HG03159 (cell line): ENCODE measurements at regions not wholly inside any gene's neighbourhood (a gene's known extent, or its start where the extent isn't known, plus 50 kb on each side); places are given as distances from the start of the nearest gene placed in this dataset.
"Not testable (repeated sequence)": the region's sequence is repeated elsewhere in the genome, so short reads cannot be mapped to it uniquely, and the experiment has no call there.

Experiments
- ATAC-seq: cut with Tn5 transposase; IDR thresholded peaks from one replicate; pipeline ENCODE4 v1.9.1; 2021; ENCODE audit warnings: mild to moderate bottlenecking, moderate library complexity; ENCODE audit not compliant: unreplicated experiment

GRCh38 chr12:54799966-54800365 is 54.4 kb upstream of the MUCL1 start:
- not testable (repeated sequence) for ATAC-seq

- no peak for ATAC-seq
Observed at GRCh38 chr12:54798651-54799050, 55.7 kb upstream of the MUCL1 start.

DNA sequence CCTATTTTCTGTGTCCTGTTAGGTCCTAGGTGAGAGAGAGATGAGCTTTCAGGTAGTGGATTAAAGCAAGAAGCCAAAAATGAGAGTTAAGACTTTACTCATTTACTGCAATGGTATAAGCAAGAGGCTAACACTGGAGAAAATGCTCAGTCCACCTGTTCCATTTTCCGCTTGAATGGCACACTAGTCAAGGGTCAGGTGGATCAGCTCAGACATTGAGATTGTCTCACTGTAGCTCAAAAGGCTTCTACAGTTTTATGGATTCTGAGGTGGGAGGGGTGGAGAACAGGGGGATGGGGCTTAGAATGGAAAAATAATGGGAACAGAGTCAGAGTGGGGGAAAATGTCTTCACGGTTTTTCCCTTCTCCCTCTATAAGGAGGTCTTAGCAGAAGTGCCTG is 57.3 kb upstream of the MUCL1 start:
- no peak for ATAC-seq

DNA sequence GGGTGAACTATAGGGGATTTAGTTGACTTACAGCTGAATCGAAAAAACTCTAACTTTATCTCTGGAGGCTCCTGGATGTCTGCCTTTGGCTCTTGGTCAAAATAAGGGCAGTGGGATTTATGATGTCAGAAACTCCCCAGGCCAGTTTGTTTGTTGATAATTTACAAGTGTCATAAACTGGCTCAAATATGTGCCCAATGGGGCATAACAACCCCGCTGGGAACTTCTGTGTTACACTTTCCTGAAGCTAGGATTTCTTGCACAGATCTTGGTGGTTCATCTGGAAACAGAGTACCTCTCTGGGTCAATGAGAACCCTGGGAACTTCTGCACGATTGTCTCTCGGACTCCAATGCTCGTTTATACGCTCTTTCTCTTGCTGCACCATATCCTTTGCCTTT is 58.7 kb upstream of the MUCL1 start:
- ATAC-seq: no peak

- no peak for ATAC-seq
Observed at GRCh38 chr12:54786081-54786480, 68.2 kb upstream of the MUCL1 start.

DNA sequence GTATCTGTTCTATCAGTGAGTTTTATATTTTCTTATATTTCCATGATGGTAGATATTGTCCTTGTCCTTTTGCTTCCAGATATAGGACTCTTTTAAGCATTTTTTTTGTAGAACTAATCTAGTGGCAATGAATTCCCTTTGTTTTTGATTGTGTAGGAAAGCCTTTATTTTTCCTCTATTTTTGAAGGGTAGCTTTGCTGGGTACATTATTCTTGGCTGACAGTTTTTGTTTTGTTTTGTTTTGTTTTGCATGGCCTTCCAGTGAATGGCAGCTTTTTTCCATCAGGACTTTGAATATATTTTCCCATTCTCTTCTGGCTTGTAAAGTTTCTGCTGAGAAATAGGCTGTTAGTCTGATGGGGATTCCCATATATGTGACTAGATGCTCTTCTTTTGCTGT is 70.2 kb upstream of the MUCL1 start:
- no peak for ATAC-seq

- not testable (repeated sequence) for ATAC-seq
Observed at GRCh38 chr12:54777031-54777430, 77.3 kb upstream of the MUCL1 start.

DNA sequence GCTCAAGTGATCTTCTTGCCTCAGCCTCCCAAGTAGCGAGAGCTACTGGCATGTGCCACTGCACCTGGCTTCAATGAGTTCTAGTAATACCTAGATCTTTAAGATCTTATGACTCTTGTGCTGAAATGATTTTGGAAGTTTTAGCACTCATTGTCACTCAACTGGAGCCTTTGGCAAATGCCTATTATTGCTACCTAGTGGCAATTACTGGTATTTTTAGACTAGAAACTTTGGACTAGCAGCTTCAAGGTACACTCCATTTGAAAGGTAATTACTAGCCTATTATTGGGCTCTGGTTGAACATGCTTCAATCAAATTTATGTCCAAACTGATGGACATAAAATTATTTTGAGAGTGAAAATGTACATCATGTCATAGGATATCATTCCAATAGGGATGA is 80.7 kb upstream of the MUCL1 start:
- ATAC-seq: no peak

GRCh38 chr12:54765652-54766051 is 88.7 kb upstream of the MUCL1 start:
- ATAC-seq: no peak

DNA sequence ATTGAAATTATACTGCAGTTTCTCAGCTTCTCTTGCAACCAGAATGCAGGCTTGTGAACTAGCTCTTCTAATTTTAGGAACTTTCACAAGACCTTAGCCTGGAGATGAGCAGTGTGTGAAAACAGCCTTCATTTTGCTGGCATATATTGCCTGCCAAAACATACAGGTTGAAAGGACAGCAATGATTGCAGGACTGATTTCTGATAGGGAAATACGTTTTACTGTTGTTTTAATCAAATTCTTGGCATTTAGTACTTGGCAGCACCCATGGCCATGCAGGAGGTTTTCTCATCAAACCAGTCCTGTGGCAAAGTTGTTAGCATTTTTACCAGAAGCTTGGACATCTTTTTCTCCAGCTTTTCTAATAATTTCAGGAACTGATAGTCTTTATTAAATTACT is 91.9 kb upstream of the MUCL1 start:
- ATAC-seq: no peak

DNA sequence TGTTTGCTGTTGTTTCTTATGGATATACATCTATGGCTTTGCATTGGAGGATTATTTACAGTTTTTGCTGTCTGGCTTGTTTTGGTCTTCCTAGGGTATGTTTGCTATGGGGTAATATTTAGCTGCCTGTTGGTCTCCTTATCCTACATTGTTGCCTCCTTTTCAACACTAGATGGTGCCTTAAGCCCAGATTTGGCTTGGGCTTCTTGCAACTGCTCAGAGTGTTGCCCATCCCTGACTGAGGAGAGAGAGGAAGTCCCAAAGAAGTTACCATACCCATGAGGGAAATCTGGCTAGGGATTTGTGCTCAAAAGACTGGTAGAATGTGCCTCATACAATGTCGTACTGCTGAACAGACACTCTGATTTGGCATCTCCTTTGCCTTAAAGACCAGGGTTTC is 94.6 kb upstream of the MUCL1 start:
- no peak for ATAC-seq

DNA sequence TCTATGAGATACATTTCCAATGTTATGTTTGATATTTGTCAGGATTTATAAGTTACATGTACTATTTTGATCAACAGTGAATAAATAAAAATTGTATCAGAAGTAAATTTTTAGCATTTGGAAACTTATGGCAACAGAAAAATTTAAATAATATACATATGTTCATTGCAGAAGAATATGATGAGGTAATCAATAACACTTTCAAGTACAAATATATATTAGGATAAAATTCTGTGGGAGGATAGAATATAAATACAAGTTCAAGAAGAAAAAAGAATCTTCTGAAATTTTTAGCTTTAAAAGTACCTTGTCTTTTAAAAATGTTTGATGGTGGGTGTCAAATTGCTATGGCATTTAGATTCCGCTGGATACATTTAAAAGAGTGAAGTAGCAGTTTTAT is 102.8 kb upstream of the MUCL1 start:
- ATAC-seq: no peak

GRCh38 chr12:54749191-54749818 is 101.1 kb upstream of the DCD start:
- ATAC-seq: peak; percentile 84

GRCh38 chr12:54744590-54744989 is 96.4 kb upstream of the DCD start:
- ATAC-seq: no peak

- no peak for ATAC-seq
Observed at GRCh38 chr12:54740882-54741281, 92.7 kb upstream of the DCD start.

DNA sequence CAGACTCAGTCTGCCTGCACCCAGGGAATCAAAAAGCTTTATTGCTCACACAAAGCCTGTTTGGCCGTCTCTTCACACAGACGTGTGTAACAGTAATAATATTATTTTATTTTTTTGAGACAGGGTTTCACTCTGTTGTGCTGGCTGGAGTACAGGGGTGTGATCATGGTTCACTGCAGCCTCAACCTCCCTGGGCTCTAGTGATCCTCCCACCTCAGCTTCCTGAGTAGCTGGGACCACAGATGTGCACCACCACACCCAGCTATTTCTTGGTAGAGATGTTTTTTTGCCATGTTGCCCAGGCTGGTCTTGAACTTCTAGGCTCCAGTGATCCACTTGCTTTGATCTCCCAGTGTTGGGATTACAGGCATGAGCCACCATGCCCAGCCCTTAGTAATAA is 88.4 kb upstream of the DCD start:
- ATAC-seq: no peak

GRCh38 chr12:54734196-54734950 is 86.2 kb upstream of the DCD start:
- no peak for ATAC-seq

DNA sequence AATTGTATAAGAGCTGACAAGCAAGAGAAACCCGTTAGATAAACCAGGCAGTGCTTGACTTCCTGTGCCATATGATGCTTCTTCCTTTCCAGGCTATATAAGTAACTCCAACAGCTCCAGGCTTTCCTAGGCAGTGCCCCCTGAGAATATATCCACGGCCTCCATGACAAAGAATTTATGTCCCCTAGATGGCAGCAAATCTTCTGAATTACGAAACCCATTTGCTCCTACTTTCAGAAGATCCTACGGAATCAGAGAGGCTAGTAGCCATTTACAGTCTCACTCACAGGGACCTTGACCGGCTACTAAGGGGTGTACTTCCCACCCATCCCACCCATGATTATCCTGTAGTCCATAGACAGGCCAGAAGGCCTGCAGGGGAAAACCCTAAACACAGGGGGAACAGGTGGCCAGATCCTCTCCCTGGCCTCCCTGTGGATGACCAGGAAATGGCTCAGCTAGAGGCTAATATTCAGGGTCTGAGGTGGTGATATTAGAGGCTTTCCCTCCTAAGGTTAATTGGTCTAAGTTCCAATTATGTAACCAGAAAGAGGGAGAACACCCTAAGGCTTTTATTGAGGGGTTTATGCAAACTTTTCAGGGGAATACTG is 77.2 kb upstream of the DCD start:
- no peak for ATAC-seq

GRCh38 chr12:54723379-54724256 is 75.5 kb upstream of the DCD start:
- peak; percentile 67 for ATAC-seq

GRCh38 chr12:54721312-54721711 is 73.1 kb upstream of the DCD start:
- ATAC-seq: no peak

GRCh38 chr12:54719691-54720090 is 71.5 kb upstream of the DCD start:
- no peak for ATAC-seq
